ENCODE measurements at regions not wholly inside any gene's neighbourhood (a gene's known extent, or its start where the extent isn't known, plus 50 kb on each side); places are given as distances from the start of the nearest gene placed in this dataset.
"Not testable (repeated sequence)": the region's sequence is repeated elsewhere in the genome, so short reads cannot be mapped to it uniquely, and the experiment has no call there.

GRCh38 chr7:32816409-32816948, 75.1 kb downstream of the KBTBD2 start:
- not testable (repeated sequence) for DNase-seq

- DNase-seq = not testable (repeated sequence)
Measured at GRCh38 chr7:32814779-32815178, 76.8 kb downstream of the KBTBD2 start.

GRCh38 chr7:32809871-32810270, 81.7 kb downstream of the KBTBD2 start:
- no peak for DNase-seq

GRCh38 chr7:32809347-32809746, 82.2 kb downstream of the KBTBD2 start:
- DNase-seq = no peak

GRCh38 chr7:32803406-32804141, 88.0 kb downstream of the KBTBD2 start:
- DNase-seq = no peak

- DNase-seq = no peak
Measured at GRCh38 chr7:32802305-32802910, 89.2 kb downstream of the KBTBD2 start.

GRCh38 chr7:32793053-32793452, 98.5 kb downstream of the KBTBD2 start:
- not testable (repeated sequence) for DNase-seq

GRCh38 chr7:32790766-32791430, 100.7 kb downstream of the KBTBD2 start:
- peak; percentile 1 for DNase-seq

GRCh38 chr7:32789266-32789665, 102.3 kb downstream of the KBTBD2 start:
- not testable (repeated sequence) for DNase-seq

GRCh38 chr7:32788174-32788573, 103.4 kb downstream of the KBTBD2 start:
- not testable (repeated sequence) for DNase-seq

- DNase-seq = not testable (repeated sequence)
Measured at GRCh38 chr7:32785365-32785944, 106.1 kb downstream of the KBTBD2 start.

- not testable (repeated sequence) for DNase-seq
Measured at GRCh38 chr7:32779895-32780294, 111.7 kb downstream of the KBTBD2 start.

- DNase-seq = no peak
Measured at GRCh38 chr7:32779167-32779566, 112.4 kb downstream of the KBTBD2 start.

- DNase-seq = not testable (repeated sequence)
Measured at GRCh38 chr7:32777041-32777666, 114.4 kb downstream of the KBTBD2 start.

- DNase-seq = not testable (repeated sequence)
Measured at GRCh38 chr7:32776318-32776717, 115.2 kb downstream of the KBTBD2 start.

GRCh38 chr7:32775809-32776208, 115.8 kb downstream of the KBTBD2 start:
- not testable (repeated sequence) for DNase-seq

- no peak for DNase-seq
Measured at GRCh38 chr7:32774541-32774951, 117.0 kb downstream of the KBTBD2 start.

GRCh38 chr7:32768866-32769510, 122.6 kb downstream of the KBTBD2 start:
- DNase-seq = not testable (repeated sequence)

- DNase-seq = not testable (repeated sequence)
Measured at GRCh38 chr7:32768338-32768737, 123.2 kb downstream of the KBTBD2 start.

- peak; percentile 30 for DNase-seq
Measured at GRCh38 chr7:32765649-32766251, 125.8 kb downstream of the KBTBD2 start.

GRCh38 chr7:32765185-32765584, 126.4 kb downstream of the KBTBD2 start:
- DNase-seq = no peak

- DNase-seq = no peak
Measured at GRCh38 chr7:32762925-32763293, 128.7 kb downstream of the KBTBD2 start.
